NCI-H446 (cell line): ENCODE measurements at regions not wholly inside any gene's neighbourhood (a gene's known extent, or its start where the extent isn't known, plus 50 kb on each side); places are given as distances from the start of the nearest gene placed in this dataset.
"Not testable (repeated sequence)": the region's sequence is repeated elsewhere in the genome, so short reads cannot be mapped to it uniquely, and the experiment has no call there.

Experiments
- DNase-seq, 2 experiments: peaks; one replicate each; lab custom pipeline; 2025; lab: John Stamatoyannopoulos, UW

- no peak for DNase-seq
Observed at GRCh38 chr15:77909182-77909940, 168.2 kb downstream of the TBC1D2B start.

- not testable (repeated sequence) for DNase-seq
Observed at GRCh38 chr15:77908752-77909111, 168.8 kb downstream of the TBC1D2B start.

GRCh38 chr15:77907824-77908751, 169.4 kb downstream of the TBC1D2B start:
- DNase-seq, result peak in 1 of 2 experiments; percentile 13

- DNase-seq, result not testable (repeated sequence)
Observed at GRCh38 chr15:77906062-77906990, 171.2 kb downstream of the TBC1D2B start.

- DNase-seq, result no peak
Observed at GRCh38 chr15:77905301-77905920, 172.1 kb downstream of the TBC1D2B start.

- no peak for DNase-seq
Observed at GRCh38 chr15:77904901-77905300, 172.6 kb downstream of the TBC1D2B start.

GRCh38 chr15:77904436-77904821, 173.1 kb downstream of the TBC1D2B start:
- no peak for DNase-seq

- DNase-seq, result not testable (repeated sequence)
Observed at GRCh38 chr15:77903761-77904435, 173.6 kb downstream of the TBC1D2B start.

- peak in 1 of 2 experiments; percentile 9 for DNase-seq
Observed at GRCh38 chr15:77902921-77903760, 174.4 kb downstream of the TBC1D2B start.

- DNase-seq, result no peak
Observed at GRCh38 chr15:77901921-77902750, 175.4 kb downstream of the TBC1D2B start.

- DNase-seq, result no peak
Observed at GRCh38 chr15:77901251-77901881, 176.1 kb downstream of the TBC1D2B start.

GRCh38 chr15:77900331-77900963, 177.1 kb downstream of the TBC1D2B start:
- peak in 1 of 2 experiments; percentile 30 for DNase-seq

GRCh38 chr15:77899776-77900175, 177.7 kb downstream of the TBC1D2B start:
- DNase-seq, result not testable (repeated sequence)

- DNase-seq, result no peak
Observed at GRCh38 chr15:77898811-77899730, 178.4 kb downstream of the TBC1D2B start.

GRCh38 chr15:77897896-77898406, 179.6 kb downstream of the TBC1D2B start:
- DNase-seq, result no peak

- DNase-seq, result not testable (repeated sequence)
Observed at GRCh38 chr15:77897113-77897895, 180.2 kb downstream of the TBC1D2B start.
